HL-60 (cell line): ENCODE measurements at regions not wholly inside any gene's neighbourhood (a gene's known extent, or its start where the extent isn't known, plus 50 kb on each side); places are given as distances from the start of the nearest gene placed in this dataset.
A peak's percentile ranks its signal among the peaks of the same experiment; 100 is the strongest.

Source experiments
- DNase-seq, 2 experiments: peaks; one replicate each; pipeline ENCODE4 v3.0.0-alpha.2; 2010 to 2020; ENCODE audit warnings: low read depth in 1 of 2, low spot score in 1 of 2
- H3K27ac ChIP-seq: fragments of 250-450 bp; sonication (Bioruptor Pico); replicated peaks from 2 replicates; pipeline ENCODE4 v1.5.1; 2020; ENCODE audit warnings: mild to moderate bottlenecking, moderate library complexity
- H3K27me3 ChIP-seq: fragments of 250-450 bp; sonication (Bioruptor Pico); 2 replicates; pipeline ENCODE4 v1.5.1; 2021; ENCODE audit warnings: mild to moderate bottlenecking, moderate library complexity; ENCODE audit not compliant: insufficient read depth, poor library complexity, severe bottlenecking
- H3K4me3 ChIP-seq: replicated peaks from 2 replicates; pipeline ENCODE4 v1.5.1; 2011; ENCODE audit warnings: mild to moderate bottlenecking, control low read depth, low read length; ENCODE audit not compliant: insufficient read depth
- CTCF ChIP-seq: IDR thresholded peaks from one replicate; pipeline ENCODE4 v1.5.1; 2011; ENCODE audit warnings: low read length, control low read depth, inconsistent platforms; ENCODE audit not compliant: insufficient read depth
- GABPA ChIP-seq: IDR thresholded peaks from 2 replicates; pipeline ENCODE4 v1.6.1; 2012; ENCODE audit warnings: low read depth
- POLR2AphosphoS5 ChIP-seq: IDR thresholded peaks from 2 replicates; pipeline ENCODE4 v1.6.1; 2012; ENCODE audit warnings: low read depth
- SPI1 ChIP-seq: IDR thresholded peaks from 2 replicates; pipeline ENCODE4 v1.6.1; 2012; ENCODE audit warnings: low read depth, mild to moderate bottlenecking, borderline replicate concordance
- TF ChIP-seq, protein P1 (sequence below): IDR thresholded peaks from 2 replicates; pipeline ENCODE4 v1.6.1; 2012; ENCODE audit warnings: low read depth; ENCODE audit not compliant: insufficient replicate concordance

DNA sequence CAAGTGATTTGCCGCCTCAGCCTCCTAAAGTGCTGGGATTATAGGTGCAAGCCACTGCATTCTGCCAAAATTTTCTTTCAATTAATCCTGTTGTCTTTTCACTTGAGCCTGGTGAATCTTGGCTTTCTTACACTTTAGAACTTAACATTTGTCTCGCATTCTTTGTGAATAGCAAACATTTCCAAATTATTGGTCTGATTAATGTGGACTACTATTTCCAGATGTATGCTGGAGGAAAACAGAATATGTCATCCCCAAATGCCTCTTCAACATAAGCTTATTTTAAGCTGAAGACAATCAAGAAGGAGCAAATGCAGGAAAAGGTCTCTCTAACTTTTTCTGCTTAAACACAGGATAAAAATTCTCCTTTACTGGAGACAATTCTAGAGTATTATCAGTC lies 233.4 kb downstream of the PPP4R3C start:
- Histone ChIP-seq H3K4me3 (no peak overlapping the region), H3K27ac (no peak overlapping the region), H3K27me3 (no peaks in the 10 kb centered on the region)
- TF ChIP-seq POLR2AphosphoS5 (no peak), GABPA (no peak), SPI1 (no peak), CTCF (no peak)
- TF ChIP-seq, protein P1, sequence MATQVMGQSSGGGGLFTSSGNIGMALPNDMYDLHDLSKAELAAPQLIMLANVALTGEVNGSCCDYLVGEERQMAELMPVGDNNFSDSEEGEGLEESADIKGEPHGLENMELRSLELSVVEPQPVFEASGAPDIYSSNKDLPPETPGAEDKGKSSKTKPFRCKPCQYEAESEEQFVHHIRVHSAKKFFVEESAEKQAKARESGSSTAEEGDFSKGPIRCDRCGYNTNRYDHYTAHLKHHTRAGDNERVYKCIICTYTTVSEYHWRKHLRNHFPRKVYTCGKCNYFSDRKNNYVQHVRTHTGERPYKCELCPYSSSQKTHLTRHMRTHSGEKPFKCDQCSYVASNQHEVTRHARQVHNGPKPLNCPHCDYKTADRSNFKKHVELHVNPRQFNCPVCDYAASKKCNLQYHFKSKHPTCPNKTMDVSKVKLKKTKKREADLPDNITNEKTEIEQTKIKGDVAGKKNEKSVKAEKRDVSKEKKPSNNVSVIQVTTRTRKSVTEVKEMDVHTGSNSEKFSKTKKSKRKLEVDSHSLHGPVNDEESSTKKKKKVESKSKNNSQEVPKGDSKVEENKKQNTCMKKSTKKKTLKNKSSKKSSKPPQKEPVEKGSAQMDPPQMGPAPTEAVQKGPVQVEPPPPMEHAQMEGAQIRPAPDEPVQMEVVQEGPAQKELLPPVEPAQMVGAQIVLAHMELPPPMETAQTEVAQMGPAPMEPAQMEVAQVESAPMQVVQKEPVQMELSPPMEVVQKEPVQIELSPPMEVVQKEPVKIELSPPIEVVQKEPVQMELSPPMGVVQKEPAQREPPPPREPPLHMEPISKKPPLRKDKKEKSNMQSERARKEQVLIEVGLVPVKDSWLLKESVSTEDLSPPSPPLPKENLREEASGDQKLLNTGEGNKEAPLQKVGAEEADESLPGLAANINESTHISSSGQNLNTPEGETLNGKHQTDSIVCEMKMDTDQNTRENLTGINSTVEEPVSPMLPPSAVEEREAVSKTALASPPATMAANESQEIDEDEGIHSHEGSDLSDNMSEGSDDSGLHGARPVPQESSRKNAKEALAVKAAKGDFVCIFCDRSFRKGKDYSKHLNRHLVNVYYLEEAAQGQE: no peak
- no peak for DNase-seq

DNA sequence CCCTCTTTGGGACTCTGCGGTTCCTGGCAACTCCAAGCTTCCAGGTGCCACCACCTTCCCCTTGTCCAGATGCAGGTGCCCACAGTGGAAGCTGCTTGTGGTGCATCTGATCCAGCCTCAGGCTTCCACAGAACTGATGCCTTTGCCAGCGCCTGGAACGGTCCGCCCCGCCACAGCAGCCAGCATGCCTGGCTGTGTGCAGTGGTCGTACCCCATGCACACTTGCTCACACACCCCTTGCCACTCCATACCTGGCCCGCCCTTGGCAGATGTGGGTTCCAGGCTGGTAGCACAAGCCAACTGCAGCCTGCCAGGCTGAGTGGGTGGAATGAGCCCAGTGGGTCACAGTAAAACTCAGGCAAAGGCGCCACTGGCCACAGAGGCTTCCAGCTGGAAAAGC lies 240.5 kb downstream of the PPP4R3C start:
- H3K27ac ChIP-seq: no peak overlapping the region
- no peak for DNase-seq
- TF ChIP-seq GABPA (no peak), POLR2AphosphoS5 (no peak), CTCF (no peak), SPI1 (no peak)
- TF ChIP-seq, protein P1: no peak
- H3K27me3 ChIP-seq: no peaks in the 10 kb centered on the region
- no peak overlapping the region for H3K4me3 ChIP-seq

DNA sequence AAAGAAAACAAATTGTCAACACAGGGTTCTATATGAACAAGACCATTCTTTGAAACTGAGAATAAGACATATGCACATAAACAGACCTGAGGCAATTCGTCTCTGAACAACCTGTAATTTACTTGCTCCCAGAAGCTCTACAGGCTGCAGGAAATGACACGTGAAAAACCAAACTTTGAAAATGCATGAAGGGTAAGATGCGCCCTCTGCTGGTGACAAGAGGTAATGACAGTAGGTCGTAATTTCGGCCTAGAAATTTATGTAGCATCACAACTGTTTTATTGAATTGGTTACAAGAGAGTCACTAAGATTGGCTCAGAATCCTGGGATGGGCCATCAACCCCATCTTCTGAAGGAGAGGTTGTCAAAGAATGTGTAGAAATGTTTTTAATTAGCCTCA lies 276.5 kb downstream of the PPP4R3C start:
- DNase-seq: peak in 1 of 2 experiments; percentile 38
- Histone ChIP-seq H3K27ac (no peak overlapping the region), H3K27me3 (no peaks in the 10 kb centered on the region), H3K4me3 (no peak overlapping the region)
- TF ChIP-seq GABPA: no peak
- TF ChIP-seq, protein P1: no peak
- TF ChIP-seq POLR2AphosphoS5: no peak
- TF ChIP-seq CTCF: peak; percentile 14
